ENCODE measurements at regions not wholly inside any gene's neighbourhood (a gene's known extent, or its start where the extent isn't known, plus 50 kb on each side); places are given as distances from the start of the nearest gene placed in this dataset.

DNA sequence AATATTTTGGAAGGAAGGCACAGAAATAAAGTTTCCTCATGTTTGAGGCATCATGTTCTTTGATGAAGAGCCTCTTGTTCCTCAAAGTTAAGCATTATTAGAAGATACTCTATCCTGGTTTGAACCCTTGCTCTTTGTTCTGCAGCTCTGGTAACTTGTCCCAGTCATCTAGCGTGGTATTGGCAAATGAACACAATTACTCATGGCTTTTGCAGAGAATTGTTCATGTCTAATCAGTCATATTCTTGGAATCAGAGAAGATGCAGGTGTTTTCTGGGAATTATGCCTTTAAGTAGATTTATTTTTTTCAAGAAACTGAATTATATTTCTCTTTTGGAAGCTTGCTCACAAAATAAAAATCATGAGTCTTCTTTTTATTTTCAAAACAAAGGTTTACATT is 52.9 kb upstream of the HPGDS start:
- Histone ChIP-seq H3K27me3 (no peaks in the 10 kb centered on the region), H3K4me3 (no peak overlapping the region), H3K36me3 (no peaks in the 10 kb centered on the region), H3K4me1 (peaks cover 0 to 8% (median 0%) of the 10 kb centered on the region in 9 donors), H3K27ac (no peak overlapping the region), H3K9me3 (no peaks in the 10 kb centered on the region)
- DNase-seq = no peak
- intact Hi-C loops (cut with DNase I) = loop anchor here in 1 of 10 donors (10.0 kb wide), 1 partner anchor 91 kb away; no protein-coding TSS in a partner anchor
- ATAC-seq = no peak
- WGBS, 2 donors = 66 to 68% methylated on average over 1 of the region's 1 CpG
- TF ChIP-seq, protein P1, sequence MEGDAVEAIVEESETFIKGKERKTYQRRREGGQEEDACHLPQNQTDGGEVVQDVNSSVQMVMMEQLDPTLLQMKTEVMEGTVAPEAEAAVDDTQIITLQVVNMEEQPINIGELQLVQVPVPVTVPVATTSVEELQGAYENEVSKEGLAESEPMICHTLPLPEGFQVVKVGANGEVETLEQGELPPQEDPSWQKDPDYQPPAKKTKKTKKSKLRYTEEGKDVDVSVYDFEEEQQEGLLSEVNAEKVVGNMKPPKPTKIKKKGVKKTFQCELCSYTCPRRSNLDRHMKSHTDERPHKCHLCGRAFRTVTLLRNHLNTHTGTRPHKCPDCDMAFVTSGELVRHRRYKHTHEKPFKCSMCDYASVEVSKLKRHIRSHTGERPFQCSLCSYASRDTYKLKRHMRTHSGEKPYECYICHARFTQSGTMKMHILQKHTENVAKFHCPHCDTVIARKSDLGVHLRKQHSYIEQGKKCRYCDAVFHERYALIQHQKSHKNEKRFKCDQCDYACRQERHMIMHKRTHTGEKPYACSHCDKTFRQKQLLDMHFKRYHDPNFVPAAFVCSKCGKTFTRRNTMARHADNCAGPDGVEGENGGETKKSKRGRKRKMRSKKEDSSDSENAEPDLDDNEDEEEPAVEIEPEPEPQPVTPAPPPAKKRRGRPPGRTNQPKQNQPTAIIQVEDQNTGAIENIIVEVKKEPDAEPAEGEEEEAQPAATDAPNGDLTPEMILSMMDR (IDR thresholded peaks at IDR 0.05) = no peak

DNA sequence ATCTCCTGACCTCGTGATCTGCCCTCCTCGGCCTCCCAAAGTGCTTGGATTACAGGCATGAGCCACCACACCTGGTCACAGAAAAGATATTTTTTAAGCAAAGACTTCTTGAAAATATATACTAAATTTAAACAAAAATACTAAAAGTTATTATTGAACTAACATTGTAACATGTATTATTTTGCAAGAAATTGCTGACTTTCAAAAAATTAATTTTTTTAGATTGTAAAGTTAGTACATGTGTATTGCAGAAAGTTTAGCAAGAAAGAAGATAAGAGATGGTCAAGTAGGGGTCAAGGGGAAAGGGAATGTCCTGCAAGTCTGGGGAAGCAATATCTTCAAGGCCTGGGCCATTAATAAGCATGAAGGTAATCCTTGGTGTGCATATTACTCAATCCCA is 54.3 kb upstream of the HPGDS start:
- Histone ChIP-seq H3K27ac (no peak overlapping the region), H3K4me3 (no peak overlapping the region), H3K4me1 (peaks cover 0 to 16% (median 0%) of the 10 kb centered on the region in 9 donors), H3K36me3 (no peaks in the 10 kb centered on the region), H3K9me3 (no peaks in the 10 kb centered on the region), H3K27me3 (no peaks in the 10 kb centered on the region)
- intact Hi-C loops (cut with DNase I) = loop anchor here in 1 of 10 donors (10.0 kb wide), 1 partner anchor 92 kb away; no protein-coding TSS in a partner anchor
- 98% methylated on average over 2 of the region's 2 CpGs for WGBS, 2 donors
- ATAC-seq (no peak), DNase-seq (no peak)
- TF ChIP-seq, protein P1 (IDR thresholded peaks at IDR 0.05) = no peak

DNA sequence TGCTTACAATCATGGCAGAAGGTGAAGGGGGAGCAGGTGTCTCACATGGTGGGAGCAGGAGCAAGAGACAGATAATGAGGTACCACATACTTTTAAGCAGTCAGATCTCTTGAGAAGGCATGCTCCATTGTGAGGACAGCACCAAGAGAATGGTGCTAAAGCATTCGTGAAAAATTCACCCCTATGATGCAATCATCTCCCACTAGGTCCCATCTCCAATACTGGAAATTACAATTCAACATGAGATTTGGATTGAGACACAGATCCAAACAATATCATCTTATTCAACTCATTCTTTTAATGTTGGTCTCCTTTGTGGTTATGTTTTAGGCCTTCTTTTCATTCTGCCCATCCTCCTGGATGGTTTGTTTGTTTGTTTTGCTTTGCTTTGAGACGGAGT is 54.1 kb upstream of the PDLIM5 start:
- H3K27me3 ChIP-seq = no peaks in the 10 kb centered on the region
- H3K27ac ChIP-seq = no peak overlapping the region
- no peaks in the 10 kb centered on the region for H3K36me3 ChIP-seq
- intact Hi-C loops (cut with DNase I) = loop anchor here in 1 of 10 donors (10.0 kb wide), 1 partner anchor 93 kb away; no protein-coding TSS in a partner anchor
- peaks cover 0 to 4% (median 0%) of the 10 kb centered on the region in 11 donors for H3K9me3 ChIP-seq
- ATAC-seq (peak in 2 of 8 donors; percentile 20 to 40), DNase-seq (no peak)
- WGBS, 2 donors = 88 to 90% methylated on average over 2 of the region's 2 CpGs
- no peak overlapping the region for H3K4me3 ChIP-seq
- TF ChIP-seq, protein P1 (IDR thresholded peaks at IDR 0.05) = no peak
- peaks cover 0 to 16% (median 0%) of the 10 kb centered on the region in 9 donors for H3K4me1 ChIP-seq

DNA sequence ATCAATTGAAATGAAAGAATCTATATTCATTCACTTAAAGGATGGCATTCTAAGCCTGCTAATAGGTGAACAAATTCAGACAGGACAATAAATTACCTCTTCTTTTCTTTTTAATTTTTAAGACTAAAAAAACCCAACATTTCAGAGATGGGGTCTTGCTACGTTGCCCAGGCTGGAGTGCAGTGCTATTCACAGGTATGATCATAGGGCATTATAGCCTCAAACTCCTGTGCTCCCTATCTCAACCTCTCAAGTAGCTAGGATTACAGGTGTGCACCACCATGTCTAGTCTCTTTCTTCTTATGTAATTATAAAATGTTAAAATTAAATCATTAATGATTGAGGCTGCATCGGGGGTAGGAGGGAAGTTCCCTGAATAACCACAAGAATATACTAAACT is 52.5 kb upstream of the PDLIM5 start:
- H3K27ac ChIP-seq = peak overlapping the region in 1 of 10 donors; percentile 23
- intact Hi-C loops (cut with DNase I) = loop anchor here in 1 of 10 donors (10.0 kb wide), 1 partner anchor 94 kb away; no protein-coding TSS in a partner anchor
- 91 to 92% methylated on average over 2 of the region's 2 CpGs for WGBS, 2 donors
- peaks cover 0 to 5% (median 0%) of the 10 kb centered on the region in 11 donors for H3K9me3 ChIP-seq
- no peak for DNase-seq
- no peaks in the 10 kb centered on the region for H3K27me3 ChIP-seq
- TF ChIP-seq, protein P1 (IDR thresholded peaks at IDR 0.05) = no peak
- no peak for ATAC-seq
- no peaks in the 10 kb centered on the region for H3K36me3 ChIP-seq
- H3K4me3 ChIP-seq = no peak overlapping the region
- H3K4me1 ChIP-seq = peaks cover 0 to 28% (median 8%) of the 10 kb centered on the region in 9 donors

Data from heart right ventricle (tissue), 16 donors.